GM12878 (cell line): ENCODE measurements at regions not wholly inside any gene's neighbourhood (a gene's known extent, or its start where the extent isn't known, plus 50 kb on each side); places are given as distances from the start of the nearest gene placed in this dataset.

ENCODE experiments used
- ATAC-seq: fragments of 200-7000 bp; cut with Tn5 transposase; 3 replicates; pipeline ENCODE4 v1.9.1; 2020; ENCODE audit warnings: mild to moderate bottlenecking, moderate library complexity
- BruUV-seq: library from RNA; stranded (reverse); fragments of 400-500 nt; replicated peaks from 2 replicates; lab custom pipeline; 2021; lab: Mats Ljungman, UMichigan
- CTCF ChIA-PET: fragments of 300-600 bp; sonication (Branson Sonifier 250); formaldehyde crosslinking; extraction: SDS; loops from one replicate; lab custom pipeline; 2021; ENCODE audit warnings: inconsistent platforms; lab: Yijun Ruan, JAX
- POLR2A ChIA-PET: fragments of 350-600 bp; formaldehyde crosslinking; extraction: SDS; loops from one replicate; lab custom pipeline; 2021; ENCODE audit warnings: inconsistent platforms; lab: Charles Lee
- RAD21 ChIA-PET: fragments of 300-600 bp; sonication (Branson Sonifier 250); formaldehyde crosslinking; loops from one replicate; lab custom pipeline; 2023; ENCODE audit warnings: antibody characterized with exemption; ENCODE audit not compliant: unreplicated experiment; lab: Charles Lee
- SMC1A ChIA-PET: fragments of 300-600 bp; sonication (Branson Sonifier 250); formaldehyde crosslinking; loops from one replicate; lab custom pipeline; 2023; ENCODE audit not compliant: unreplicated experiment, uncharacterized antibody; lab: Charles Lee
- DNase-seq: peaks from one replicate; pipeline ENCODE4 v3.0.0-alpha.2; 2011; ENCODE audit warnings: low read depth, low spot score
- FAIRE-seq: peaks from 3 replicates; lab custom pipeline; 2011; peaks lifted over from hg19 to GRCh38; lab: Jason Lieb, UNC
- H2AFZ ChIP-seq: 2 replicates; pipeline ENCODE4 v1.6.0; 2011; ENCODE audit warnings: low read depth, low read length, control low read depth; ENCODE audit not compliant: control insufficient read depth
- H3K27ac ChIP-seq: 2 replicates; pipeline ENCODE4 v1.5.1; 2011; ENCODE audit warnings: control low read depth; ENCODE audit not compliant: control insufficient read depth, insufficient read depth
- H3K27me3 ChIP-seq, 2 experiments: replicated peaks in 1 of 2; 2 replicates each; pipeline versions ENCODE4 v1.6.0 to v1.6.1; 2011; ENCODE audit warnings: low read length in 1 of 2; ENCODE audit not compliant: control insufficient read depth in 2 of 2, insufficient read depth in 2 of 2
- H3K36me3 ChIP-seq, 2 experiments: 2 replicates each; pipeline ENCODE4 v1.5.1; 2011; ENCODE audit warnings: low read length in 1 of 2; ENCODE audit not compliant: control insufficient read depth in 2 of 2, insufficient read depth in 2 of 2
- H3K4me1 ChIP-seq: 2 replicates; pipeline ENCODE4 v1.6.1; 2011; ENCODE audit warnings: mild to moderate bottlenecking, low read length, moderate library complexity, mixed read lengths; ENCODE audit not compliant: control insufficient read depth, insufficient read depth
- H3K4me2 ChIP-seq: 2 replicates; pipeline ENCODE4 v1.6.0; 2011; ENCODE audit warnings: control low read depth; ENCODE audit not compliant: control insufficient read depth, insufficient read depth
- H3K4me3 ChIP-seq: fragments of 200-600 bp; sonication (generic); 2 replicates; pipeline ENCODE4 v1.5.1; 2016
- H3K79me2 ChIP-seq: 2 replicates; pipeline ENCODE4 v1.6.0; 2011; ENCODE audit warnings: low read length; ENCODE audit not compliant: control insufficient read depth, insufficient read depth
- H3K9ac ChIP-seq: 2 replicates; pipeline ENCODE4 v1.8.0; 2011; ENCODE audit warnings: low read length, control low read depth, mixed read lengths; ENCODE audit not compliant: control insufficient read depth, insufficient read depth
- H3K9me3 ChIP-seq: replicated peaks from 3 replicates; pipeline ENCODE4 v1.5.1; 2011; ENCODE audit warnings: mild to moderate bottlenecking, low read length; ENCODE audit not compliant: control insufficient read depth, insufficient read depth
- H4K20me1 ChIP-seq: 2 replicates; pipeline ENCODE4 v1.6.0; 2011; ENCODE audit not compliant: control insufficient read depth, insufficient read depth
- BCL11A ChIP-seq: IDR thresholded peaks from 2 replicates; pipeline ENCODE4 v1.6.1; 2011; ENCODE audit warnings: low read depth, low read length
- BHLHE40 ChIP-seq, 2 experiments: fragments of 450-650 bp in 1 of 2; IDR thresholded peaks; 2 replicates each; pipeline ENCODE4 v1.6.1; 2011 to 2017; ENCODE audit warnings: low read depth in 2 of 2, borderline replicate concordance in 1 of 2, improper control_type of control experiment in 1 of 2, low read length in 1 of 2, mild to moderate bottlenecking in 1 of 2
- CHD1 ChIP-seq: IDR thresholded peaks from 2 replicates; pipeline ENCODE4 v1.6.1; 2012; ENCODE audit warnings: low read depth, low read length, improper control_type of control experiment
- HDAC6 ChIP-seq: fragments of 200-600 bp; sonication (generic); IDR thresholded peaks from one replicate; pipeline ENCODE4 v1.8.0; 2017; ENCODE audit warnings: antibody characterized with exemption; ENCODE audit not compliant: unreplicated experiment
- JUND ChIP-seq: IDR thresholded peaks from 2 replicates; pipeline ENCODE4 v1.6.1; 2012; ENCODE audit warnings: low read depth, mild to moderate bottlenecking, low read length, improper control_type of control experiment, moderate library complexity
- KDM1A ChIP-seq: fragments of 200-600 bp; sonication (generic); IDR thresholded peaks from 2 replicates; pipeline ENCODE4 v1.6.1; 2016; ENCODE audit warnings: borderline replicate concordance
- MEF2A ChIP-seq: IDR thresholded peaks from 2 replicates; pipeline ENCODE4 v1.6.1; 2011; ENCODE audit warnings: low read depth, mild to moderate bottlenecking, low read length, moderate library complexity; ENCODE audit not compliant: insufficient read depth
- MTA3 ChIP-seq: IDR thresholded peaks from 2 replicates; pipeline ENCODE4 v1.6.1; 2012; ENCODE audit warnings: low read length, inconsistent platforms, borderline replicate concordance
- TARDBP ChIP-seq: IDR thresholded peaks from 2 replicates; pipeline ENCODE4 v1.6.1; 2016; ENCODE audit warnings: borderline replicate concordance
- TCF7 ChIP-seq: IDR thresholded peaks from 2 replicates; pipeline ENCODE4 v1.6.1; 2014; ENCODE audit warnings: antibody characterized with exemption, borderline replicate concordance
- ZNF622 ChIP-seq: fragments of 450-650 bp; IDR thresholded peaks from 2 replicates; pipeline ENCODE4 v1.6.1; 2017; ENCODE audit warnings: mild to moderate bottlenecking, inconsistent platforms
- WGBS: methylation state at CpG from one replicate; pipeline ENCODE4 v1.1.6; 2016; ENCODE audit warnings: low lambda C conversion rate; ENCODE audit not compliant: insufficient replicate concordance, insufficient coverage; ENCODE audit errors: missing lambda C conversion rate; 5-methylcytosine and 5-hydroxymethylcytosine counted together
- in situ Hi-C: fragments of 300-500 bp; cut with MboI; formaldehyde crosslinking; loops from 9 replicates; pipeline ENCODE4 v1.14.3; 2018; ENCODE audit warnings: mixed read lengths
- intact Hi-C: fragments of 100-400 bp; cut with micrococcal nuclease; formaldehyde crosslinking; loops from one replicate; pipeline ENCODE4 v1.14.2; 2022; ENCODE audit not compliant: unreplicated experiment
- TF ChIP-seq, protein P1 (sequence below): IDR thresholded peaks from 2 replicates; pipeline ENCODE4 v1.6.1; 2011; ENCODE audit warnings: low read depth, mild to moderate bottlenecking, low read length, moderate library complexity, borderline replicate concordance; ENCODE audit errors: extremely low read depth
- TF ChIP-seq, protein P2 (sequence below): fragments of 450-650 bp; IDR thresholded peaks from 2 replicates; pipeline ENCODE4 v1.6.1; 2017; ENCODE audit warnings: low read depth, mild to moderate bottlenecking, moderate library complexity
- TF ChIP-seq, protein P3 (sequence below): IDR thresholded peaks from 2 replicates; pipeline ENCODE4 v1.6.1; 2012; ENCODE audit warnings: low read length, inconsistent platforms

DNA sequence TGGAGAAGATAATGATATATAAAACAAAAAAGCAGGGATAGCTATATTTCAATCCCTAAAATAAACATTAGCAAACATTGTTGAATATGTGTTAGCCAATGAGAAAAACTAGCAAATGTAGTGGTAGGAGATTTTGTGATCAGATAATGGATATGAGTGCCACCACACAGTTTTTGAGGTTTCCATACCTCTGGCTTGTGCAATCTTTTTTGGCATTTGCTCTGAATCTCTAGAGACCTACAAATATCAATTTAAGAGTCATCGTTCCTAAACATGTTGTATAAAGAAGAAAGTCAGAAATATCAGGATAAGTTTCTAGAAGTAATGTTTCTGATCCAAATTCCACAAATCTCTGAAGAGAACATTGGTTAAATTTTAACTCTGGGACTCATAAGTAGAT lies 308.7 kb downstream of the PDGFC start:
- no TSS peak for BruUV-seq
- no peak overlapping the region for H2AFZ ChIP-seq
- no peak for TF ChIP-seq BHLHE40 (IDR thresholded peaks at IDR 0.05; ENCODE audit: borderline replicate concordance in 1 of 2, low read depth in 2 of 2, low read length in 1 of 2)
- TF ChIP-seq, protein P1, sequence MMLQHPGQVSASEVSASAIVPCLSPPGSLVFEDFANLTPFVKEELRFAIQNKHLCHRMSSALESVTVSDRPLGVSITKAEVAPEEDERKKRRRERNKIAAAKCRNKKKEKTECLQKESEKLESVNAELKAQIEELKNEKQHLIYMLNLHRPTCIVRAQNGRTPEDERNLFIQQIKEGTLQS = no peak
- TF ChIP-seq MEF2A = no peak
- no peak for TF ChIP-seq JUND
- TF ChIP-seq, protein P2, sequence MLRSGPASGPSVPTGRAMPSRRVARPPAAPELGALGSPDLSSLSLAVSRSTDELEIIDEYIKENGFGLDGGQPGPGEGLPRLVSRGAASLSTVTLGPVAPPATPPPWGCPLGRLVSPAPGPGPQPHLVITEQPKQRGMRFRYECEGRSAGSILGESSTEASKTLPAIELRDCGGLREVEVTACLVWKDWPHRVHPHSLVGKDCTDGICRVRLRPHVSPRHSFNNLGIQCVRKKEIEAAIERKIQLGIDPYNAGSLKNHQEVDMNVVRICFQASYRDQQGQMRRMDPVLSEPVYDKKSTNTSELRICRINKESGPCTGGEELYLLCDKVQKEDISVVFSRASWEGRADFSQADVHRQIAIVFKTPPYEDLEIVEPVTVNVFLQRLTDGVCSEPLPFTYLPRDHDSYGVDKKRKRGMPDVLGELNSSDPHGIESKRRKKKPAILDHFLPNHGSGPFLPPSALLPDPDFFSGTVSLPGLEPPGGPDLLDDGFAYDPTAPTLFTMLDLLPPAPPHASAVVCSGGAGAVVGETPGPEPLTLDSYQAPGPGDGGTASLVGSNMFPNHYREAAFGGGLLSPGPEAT = no peak
- no peak for TF ChIP-seq TCF7
- TF ChIP-seq BCL11A = no peak
- TF ChIP-seq TARDBP = no peak
- TF ChIP-seq, protein P3, sequence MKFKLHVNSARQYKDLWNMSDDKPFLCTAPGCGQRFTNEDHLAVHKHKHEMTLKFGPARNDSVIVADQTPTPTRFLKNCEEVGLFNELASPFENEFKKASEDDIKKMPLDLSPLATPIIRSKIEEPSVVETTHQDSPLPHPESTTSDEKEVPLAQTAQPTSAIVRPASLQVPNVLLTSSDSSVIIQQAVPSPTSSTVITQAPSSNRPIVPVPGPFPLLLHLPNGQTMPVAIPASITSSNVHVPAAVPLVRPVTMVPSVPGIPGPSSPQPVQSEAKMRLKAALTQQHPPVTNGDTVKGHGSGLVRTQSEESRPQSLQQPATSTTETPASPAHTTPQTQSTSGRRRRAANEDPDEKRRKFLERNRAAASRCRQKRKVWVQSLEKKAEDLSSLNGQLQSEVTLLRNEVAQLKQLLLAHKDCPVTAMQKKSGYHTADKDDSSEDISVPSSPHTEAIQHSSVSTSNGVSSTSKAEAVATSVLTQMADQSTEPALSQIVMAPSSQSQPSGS = no peak
- TF ChIP-seq HDAC6 = no peak
- TF ChIP-seq KDM1A = no peak
- no peak for TF ChIP-seq ZNF622
- TF ChIP-seq MTA3 = no peak
- no peak for TF ChIP-seq CHD1
- TF ChIP-seq, all 136 proteins: peak for 0
- no peaks in the 10 kb centered on the region for H3K9me3 ChIP-seq
- H3K27ac ChIP-seq = no peak overlapping the region
- H3K36me3 ChIP-seq = no peaks in the 10 kb centered on the region
- CTCF ChIA-PET = interaction anchor here (0.7 to 1.1 kb wide), 2 partner anchors 37 to 709 kb away, joined by 3 to 4 read pairs; partner anchors contain the start of gene CTSO
- no peaks in the 10 kb centered on the region for H3K4me1 ChIP-seq
- POLR2A ChIA-PET = no interaction called here
- DNase-seq (no peak), FAIRE-seq (no peak), ATAC-seq (no peak)
- no peak overlapping the region for H3K9ac ChIP-seq
- H3K79me2 ChIP-seq = no peaks in the 10 kb centered on the region
- H3K4me3 ChIP-seq = no peak overlapping the region
- no peaks in the 10 kb centered on the region for H3K27me3 ChIP-seq
- in situ Hi-C loops = no loop called here
- intact Hi-C loops = no loop called here
- H3K4me2 ChIP-seq = no peak overlapping the region
- SMC1A ChIA-PET = interaction anchor here (1.6 kb wide), 1 partner anchor 10 kb away, joined by 3 read pairs; no protein-coding TSS in a partner anchor
- 0% methylated on average over 1 of the region's 1 CpG for WGBS
- H4K20me1 ChIP-seq = no peaks in the 10 kb centered on the region
- RAD21 ChIA-PET = no interaction called here
